NCI-H2107 treated with DMSO at 0.1 percent for 48 hours (cell line): ENCODE measurements at regions not wholly inside any gene's neighbourhood (a gene's known extent, or its start where the extent isn't known, plus 50 kb on each side); places are given as distances from the start of the nearest gene placed in this dataset.
"Not testable (repeated sequence)": the region's sequence is repeated elsewhere in the genome, so short reads cannot be mapped to it uniquely, and the experiment has no call there.

Experiments used
- DNase-seq: peaks from one replicate; lab custom pipeline; 2025; ENCODE audit not compliant: unreplicated experiment; lab: John Stamatoyannopoulos, UW

DNA sequence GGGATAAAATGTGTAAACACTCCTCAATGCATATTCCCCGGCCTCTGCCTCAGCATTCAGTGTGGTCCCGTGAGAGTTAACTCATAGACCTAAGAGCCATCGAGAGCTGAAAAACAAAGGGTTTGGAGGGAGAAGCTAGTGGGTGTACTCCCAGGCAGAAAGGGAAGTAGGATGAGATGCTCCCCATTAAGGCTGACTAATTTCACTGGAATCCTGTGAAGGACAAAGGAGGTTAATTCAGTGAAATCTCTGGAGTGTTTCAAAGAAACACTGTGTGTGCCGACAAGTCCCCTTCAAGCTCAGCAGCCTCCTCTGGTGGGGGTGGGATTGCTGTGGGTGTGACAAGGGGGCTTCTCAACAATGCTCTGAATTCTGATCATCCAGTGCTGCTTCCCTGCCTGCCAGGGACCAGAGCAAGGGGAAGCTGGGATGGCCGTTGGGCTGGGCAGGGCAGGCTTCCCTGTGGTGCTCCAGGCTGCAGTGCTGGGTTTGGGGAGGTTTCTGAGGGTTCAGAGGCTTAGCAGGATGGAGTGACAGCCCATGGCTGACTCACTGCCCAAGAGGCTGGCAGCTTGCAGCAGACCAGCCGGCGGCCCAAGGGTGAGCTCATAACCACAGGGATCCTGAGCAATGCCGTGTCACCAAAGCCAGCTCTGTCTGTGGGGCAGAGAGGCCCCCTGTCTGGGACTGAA is 61.4 kb upstream of the BMAL1 start:
- no peak for DNase-seq

DNA sequence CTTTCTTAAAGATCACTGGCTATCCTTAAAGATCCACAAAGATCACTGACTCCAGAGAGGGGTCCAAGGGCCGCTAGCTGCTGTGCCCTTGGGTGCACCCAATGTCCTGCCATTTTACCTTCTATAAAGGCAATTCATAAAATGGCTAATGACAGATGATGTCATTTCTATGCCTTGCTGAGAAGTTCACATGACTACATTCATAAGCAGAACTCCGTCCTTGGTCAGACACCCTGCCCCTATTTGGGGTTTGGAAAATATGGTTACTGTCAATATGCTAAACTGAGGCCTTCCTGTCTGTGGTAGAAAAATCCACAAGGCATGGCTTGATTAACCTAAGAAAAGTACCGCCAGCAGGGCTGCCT is 60.9 kb upstream of the BMAL1 start:
- DNase-seq = no peak

DNA sequence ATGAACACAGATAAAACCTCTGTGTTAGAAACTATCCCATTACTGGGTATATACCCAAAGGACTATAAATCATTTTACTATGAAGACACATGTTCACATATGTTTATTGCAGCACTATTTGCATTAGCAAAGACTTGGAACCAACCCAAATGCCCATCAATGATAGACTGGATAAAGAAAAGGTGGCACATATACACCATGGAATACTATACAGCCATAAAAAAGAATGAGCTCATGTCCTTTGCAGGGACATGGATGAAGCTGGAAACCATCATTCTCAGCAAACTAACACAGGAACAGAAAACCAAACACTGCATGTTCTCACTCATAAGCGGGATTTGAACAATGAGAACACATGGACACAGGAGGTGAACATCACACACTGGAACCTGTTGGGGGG is 58.9 kb upstream of the BMAL1 start:
- not testable (repeated sequence) for DNase-seq

DNA sequence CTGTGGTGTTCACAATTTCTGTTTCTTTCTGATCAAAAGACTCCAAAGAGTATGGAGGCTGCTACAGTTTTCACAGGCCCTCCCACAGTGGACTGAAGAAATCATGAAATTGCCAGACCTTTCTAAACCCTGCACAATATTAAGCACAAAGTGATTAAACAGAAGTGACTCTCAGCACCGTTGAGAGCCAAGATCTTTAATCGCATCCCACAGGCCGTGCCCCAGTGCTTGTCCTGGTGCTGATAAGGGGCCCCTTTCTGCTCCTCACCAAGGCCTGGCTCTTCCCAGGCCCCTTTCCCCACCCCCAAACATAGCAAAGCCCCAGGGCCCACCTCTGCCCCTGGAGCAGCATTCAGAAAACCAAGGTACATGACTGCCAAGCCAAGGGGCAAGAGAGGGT is 57.4 kb upstream of the BMAL1 start:
- DNase-seq = no peak

- no peak for DNase-seq
These were observed 55.9 kb upstream of the BMAL1 start for GRCh38 chr11:13221722-13222121.

DNA sequence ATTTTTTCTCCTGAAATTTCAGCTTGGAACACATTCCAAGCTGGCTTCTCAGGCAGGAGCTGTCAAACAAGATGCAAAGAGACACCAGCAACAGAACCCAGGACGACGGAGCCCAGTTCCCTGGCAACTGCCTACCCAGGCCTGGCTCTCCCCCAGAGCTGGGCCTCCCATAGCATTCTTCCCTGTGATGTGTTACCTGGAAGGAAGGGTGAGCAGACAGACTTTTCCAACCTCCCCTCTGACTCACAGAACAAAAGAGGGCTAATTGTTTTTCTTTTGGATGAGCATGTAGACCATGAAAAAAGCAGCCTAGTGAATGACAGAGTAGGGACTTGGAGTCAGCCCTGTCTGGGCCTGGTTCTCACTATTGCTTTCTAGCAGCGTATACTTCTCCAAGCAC is 55.3 kb upstream of the BMAL1 start:
- no peak for DNase-seq

DNA sequence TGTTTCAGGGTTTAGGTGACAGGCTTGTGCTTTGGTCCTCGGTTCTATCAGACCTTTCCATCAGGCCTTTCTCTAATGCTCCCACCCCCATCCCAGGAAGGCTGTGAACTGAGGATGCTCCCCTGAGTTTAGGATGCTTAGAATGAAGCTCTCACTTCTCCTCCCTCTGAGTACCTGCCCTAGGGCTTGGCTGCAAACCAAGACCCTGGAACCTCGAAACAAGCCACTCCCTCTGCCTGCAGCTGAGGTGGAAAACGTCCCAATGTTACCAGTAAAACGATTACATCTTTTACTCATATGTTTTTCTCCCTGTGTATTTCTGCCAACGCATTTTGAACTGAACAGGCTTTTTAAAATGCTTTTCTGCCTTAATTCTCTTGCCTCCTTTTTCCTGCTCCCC is 54.5 kb upstream of the BMAL1 start:
- no peak for DNase-seq

DNA sequence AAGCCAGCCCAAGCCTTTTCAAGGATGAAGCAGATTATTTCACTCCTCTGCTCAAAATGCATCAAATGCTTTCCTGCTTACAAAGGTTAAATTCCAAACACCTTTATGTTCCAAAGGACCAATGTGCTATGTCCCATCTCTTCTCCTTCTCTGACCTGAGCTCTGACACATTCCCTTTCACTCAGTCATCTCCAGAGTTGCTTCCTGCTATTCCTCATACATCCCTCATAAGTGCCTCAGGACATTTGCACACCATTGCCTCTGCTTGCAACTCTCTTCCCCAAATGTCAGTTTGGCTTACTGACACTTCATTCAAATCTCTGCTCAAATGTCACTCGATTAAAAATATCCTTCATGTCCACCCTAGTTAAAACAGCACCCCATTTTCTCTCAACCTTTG is 53.3 kb upstream of the BMAL1 start:
- DNase-seq = no peak

- DNase-seq = no peak
These were observed 52.3 kb upstream of the BMAL1 start for GRCh38 chr11:13225038-13226001.

- DNase-seq = no peak
These were observed 49.8 kb upstream of the BMAL1 start for GRCh38 chr11:13227676-13228255.
